T1000 (cell line): ENCODE measurements at regions not wholly inside any gene's neighbourhood (a gene's known extent, or its start where the extent isn't known, plus 50 kb on each side); places are given as distances from the start of the nearest gene placed in this dataset.
"Not testable (repeated sequence)": the region's sequence is repeated elsewhere in the genome, so short reads cannot be mapped to it uniquely, and the experiment has no call there.

Experiments used
- DNase-seq: peaks from one replicate; lab custom pipeline; 2025; ENCODE audit warnings: mixed read lengths; lab: John Stamatoyannopoulos, UW

DNA sequence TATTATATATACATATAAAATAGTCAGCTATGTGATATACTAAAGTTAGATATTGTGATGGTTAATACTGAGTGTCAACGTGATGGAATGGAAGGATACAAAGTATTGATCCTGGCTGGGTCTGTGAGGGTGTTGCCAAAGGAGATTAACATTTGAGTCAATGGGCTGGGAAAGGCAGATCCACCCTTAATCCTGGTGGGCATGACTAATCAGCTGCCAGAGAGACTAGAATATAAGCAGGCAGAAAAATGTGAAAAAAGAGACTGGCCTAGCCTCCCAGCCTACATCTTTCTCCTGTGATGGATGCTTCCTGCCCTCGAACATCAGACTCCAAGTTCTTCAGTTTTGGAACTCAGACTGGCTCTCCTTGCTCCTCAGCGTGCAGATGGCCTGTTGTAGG, 321.6 kb upstream of the NT5E start:
- DNase-seq = not testable (repeated sequence)

DNA sequence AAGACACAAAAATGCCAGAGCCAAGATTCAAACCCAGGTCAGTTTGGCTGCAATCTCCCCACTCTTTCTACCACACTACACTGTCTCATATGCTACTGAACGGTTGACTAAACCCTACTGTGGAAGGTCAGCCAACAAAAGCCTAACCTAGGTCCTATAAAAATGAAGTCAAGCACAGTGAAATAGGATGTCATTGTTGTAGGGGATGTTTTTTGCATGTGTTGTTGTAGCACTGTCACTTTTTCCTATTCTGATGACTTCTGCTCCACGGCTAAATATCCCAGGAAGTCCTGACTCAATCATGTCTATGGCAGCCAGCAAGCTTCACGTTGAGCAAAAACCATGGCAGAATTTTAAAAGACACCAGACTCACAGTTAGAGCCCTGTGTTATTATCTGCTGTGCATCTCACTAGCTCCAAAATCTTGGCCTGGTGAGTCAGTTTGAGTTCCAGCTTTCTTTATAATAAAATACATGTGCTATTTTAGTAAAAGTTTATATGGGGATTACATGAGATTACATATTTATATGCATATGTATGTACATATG, 322.1 kb upstream of the NT5E start:
- no peak for DNase-seq

DNA sequence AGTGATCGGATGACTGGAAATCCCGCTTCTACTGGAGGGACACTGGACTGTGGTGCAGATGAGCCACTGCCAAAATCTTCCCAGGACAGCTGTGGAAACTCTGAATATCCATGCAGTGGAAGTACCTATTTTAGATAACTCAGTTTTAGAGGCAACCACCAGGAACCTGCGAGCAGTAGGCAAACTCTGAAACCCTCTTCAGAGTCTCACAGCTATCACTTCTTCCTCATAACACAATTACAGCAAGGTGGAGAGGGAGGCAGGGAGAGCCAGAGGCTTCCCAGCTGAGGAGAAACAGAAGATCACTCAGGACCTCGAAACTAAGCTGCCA, 322.8 kb upstream of the NT5E start:
- DNase-seq = no peak

DNA sequence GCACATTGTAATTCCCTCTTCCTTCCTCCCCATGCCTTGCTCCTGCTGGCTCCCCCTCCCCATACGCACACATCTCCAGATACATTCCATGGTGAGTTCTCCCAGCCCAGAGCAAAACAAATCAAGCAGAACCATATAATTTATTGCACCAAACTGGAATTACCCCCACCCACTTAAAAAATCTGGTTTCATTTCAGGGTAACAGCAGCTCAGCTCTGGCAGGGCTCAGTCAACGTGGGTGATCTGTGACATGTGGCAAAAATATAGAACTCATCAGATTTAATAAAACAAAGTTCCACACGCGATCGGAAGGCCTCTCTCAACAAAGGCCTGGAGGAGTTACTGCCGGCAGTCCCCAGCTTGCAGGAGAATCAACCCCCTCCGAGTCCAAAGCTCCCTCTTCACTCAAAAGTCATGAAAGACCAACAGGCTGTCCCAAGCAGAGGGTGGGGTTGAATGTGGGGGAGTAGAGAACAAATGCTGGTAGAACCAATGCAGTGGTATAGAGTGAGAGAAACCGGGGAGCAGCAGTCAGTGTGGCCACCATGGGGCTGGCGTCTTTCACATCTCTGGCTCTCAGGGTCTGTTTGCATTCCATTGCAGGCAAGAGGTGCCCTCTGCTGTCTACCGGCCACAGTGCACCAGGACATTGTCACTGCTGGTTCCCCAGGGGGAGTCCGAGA, 323.3 kb upstream of the NT5E start:
- DNase-seq = peak; percentile 27

DNA sequence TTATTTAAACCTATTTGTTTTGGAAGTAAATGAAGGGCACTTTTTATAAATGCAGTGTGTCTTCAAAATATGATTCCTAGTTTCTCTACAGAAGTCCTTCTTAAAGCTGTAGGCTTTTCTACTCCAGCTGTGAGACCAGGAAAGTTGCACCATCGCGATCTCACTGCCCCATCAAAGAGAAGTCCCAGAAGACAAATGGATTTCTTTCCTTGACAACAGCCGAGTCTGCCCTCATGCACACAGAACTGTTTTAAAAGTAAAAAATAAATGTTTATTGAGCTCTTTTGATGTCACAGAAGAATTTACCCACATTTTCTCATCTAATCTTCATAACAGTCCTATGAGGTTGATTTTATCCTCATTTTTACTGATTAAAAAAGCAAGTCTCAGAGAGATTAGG, 324.4 kb upstream of the NT5E start:
- no peak for DNase-seq

DNA sequence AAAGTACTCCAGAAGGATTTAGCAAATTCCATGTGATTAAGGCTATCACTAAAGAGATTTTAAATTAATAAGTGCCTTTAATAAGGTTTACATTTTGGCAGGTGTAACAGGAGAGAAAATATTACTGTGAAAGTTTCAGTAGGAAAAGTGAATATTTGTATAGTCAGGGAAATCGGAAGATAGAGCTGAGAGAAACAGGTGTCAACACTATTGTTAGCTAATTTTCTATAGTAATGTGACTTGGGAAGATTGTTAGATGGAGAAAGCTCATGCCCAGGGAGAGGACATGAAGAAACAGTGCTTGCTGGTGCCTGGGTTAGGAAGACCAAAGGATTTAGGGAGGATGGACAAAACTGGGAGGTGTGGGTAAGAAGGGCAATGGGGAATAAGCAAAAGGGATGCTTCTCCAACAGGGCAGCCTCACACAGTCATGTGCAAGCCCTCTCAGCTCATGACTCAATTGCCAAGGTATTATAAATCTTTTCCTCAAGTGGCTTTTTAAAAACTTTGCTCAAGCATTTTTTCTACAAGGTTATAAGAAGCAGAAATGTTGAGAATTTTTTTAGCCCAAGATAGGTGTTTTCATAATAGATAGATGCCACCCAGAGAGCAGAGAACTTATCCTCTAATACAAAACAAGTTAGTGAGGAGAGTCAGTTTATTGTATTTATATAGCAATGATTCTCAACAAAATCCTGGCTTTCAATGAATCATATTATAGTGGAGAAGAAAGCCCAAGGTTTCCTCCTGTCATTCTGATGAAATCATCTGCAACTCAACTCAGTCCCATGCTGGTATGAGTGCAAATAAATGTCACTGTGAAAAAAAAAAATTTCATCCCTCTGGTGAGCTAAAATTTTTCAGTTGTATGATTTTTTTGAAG, 325.2 kb upstream of the NT5E start:
- no peak for DNase-seq

DNA sequence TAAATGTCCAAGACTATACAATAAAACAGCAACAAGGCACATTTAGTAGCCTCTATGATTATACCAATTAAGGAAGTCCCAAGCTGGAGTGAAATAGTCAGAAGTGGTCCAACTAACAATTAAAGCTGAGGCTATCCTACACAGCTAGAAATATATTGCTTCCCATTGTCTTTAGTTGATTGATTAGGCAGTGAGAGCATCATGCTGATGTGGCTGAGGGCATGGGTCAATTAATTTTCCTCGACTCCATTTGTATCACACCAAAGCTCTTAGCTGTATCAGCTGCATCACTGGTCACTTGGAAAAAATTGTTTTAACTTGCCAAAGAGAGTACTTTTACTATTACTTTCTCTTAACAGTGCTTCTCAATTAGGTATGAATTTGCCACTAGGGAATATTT, 328.7 kb upstream of the NT5E start:
- DNase-seq = no peak

DNA sequence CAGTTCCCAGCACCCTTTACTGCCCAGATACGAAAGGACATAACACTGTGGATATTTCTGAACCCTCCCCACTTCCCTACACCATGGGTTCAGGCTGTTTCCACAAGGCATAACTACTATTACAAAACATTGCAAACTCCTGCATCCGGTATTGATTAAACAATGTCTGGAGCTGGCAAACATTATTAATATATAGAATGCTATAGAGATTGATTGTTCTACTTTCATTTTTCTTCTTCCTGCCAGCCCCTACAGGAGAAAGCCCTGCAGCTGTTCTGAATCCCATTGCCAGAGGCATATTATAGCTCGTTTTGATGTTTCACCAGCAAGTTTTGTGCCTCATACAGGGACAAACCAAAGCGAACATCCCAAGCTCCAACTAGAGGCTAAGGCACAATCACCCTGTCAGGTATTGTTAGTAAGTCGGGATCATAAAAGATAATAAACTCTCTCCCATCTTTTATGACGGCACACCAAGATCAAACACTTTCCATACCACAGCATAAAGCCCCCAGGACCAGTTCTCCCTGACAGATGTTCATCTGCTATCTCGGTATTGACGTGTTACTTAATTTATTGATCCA, 331.1 kb upstream of the NT5E start:
- DNase-seq = no peak

DNA sequence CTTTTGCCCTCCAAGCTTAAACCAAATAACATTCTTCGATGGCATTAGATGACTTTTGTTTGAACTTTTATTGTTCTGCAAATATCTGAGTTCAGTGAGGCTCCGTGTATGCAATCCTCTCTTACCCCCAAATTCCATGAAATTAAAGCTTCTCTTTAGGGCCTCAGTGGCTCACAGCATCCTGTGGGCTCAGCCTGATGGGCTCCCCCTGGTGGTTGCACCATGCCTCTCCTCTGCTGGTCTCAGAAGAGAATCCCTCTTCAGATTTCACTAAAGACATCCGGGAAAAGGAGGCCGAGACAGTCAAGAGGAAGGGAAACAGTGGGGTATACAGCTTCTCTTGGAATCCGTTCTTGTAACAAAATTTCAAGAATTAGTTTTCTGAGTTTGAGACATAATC, 331.6 kb upstream of the NT5E start:
- DNase-seq = no peak

DNA sequence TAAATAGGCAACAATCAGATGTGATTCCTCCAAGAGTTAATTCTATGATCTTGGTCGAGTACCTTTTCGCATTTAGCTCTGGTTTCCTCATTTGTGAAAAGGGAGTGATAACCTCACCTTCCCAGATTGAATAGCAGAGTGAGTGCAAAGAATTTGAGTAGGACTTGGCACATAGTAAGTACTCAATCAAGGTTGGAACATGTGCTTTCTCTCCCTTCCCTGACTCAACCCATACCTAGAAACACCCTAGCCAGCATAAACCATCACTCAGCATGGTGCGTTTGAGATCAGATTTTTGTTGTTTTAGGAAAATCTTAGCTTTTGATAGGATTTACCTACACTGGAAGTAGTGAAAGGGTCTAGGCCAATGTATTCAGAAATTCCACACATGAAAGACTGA, 333.4 kb upstream of the NT5E start:
- DNase-seq = no peak

DNA sequence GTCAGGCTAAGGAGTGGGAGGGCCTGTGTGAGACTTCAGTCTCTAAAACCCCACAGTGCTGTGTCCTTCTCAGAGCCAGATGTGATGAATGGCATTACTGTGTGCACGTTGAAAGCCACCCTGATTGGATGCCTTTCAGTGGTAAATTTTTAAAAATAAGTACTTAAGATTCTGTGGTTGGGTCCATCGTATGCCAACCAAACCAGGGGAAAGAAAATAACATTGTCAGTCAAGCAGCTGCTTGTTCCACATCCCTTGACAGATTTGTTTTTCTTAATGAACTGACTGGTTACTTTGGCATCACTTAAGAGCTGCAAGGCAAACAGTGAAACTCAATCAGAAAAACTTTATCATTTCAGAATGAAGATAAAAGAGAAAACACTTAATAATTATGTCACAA, 334.0 kb upstream of the NT5E start:
- DNase-seq = no peak

DNA sequence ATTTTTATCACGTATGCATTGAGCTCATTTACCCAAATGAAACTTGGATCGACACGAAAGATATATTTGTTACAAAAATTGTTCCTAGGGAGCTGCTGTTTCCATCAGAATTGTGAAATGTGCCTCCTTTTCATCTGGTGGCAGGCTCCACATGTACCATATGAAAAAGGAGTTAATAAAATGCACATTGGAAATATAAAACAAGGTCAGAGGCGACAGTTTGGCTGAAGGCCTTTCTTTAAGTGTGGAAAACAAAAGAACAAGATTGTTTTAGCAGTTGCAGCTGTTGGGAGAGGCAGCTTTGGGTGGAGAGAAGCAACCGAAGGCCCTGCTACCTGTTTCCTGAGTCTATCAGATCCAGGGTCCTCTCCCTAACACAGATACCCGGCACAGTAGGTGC, 334.5 kb upstream of the NT5E start:
- DNase-seq = no peak

DNA sequence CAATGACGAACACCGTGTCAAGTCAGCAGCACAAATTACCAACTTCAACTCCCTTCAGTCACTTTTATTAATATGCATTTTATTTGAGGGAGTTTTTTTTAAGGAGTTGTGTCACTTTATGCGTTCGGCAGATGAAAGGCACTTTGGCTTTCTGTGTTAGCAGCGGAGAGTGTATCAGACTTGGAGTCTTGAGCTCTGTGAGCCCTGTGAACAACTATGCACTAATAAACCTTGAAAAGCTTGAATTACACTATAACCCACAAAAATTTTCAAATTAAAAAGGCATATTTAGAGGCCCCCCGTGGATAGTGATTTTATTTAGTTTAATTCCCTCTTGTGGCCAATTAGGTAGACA, 335.3 kb upstream of the NT5E start:
- DNase-seq = no peak

DNA sequence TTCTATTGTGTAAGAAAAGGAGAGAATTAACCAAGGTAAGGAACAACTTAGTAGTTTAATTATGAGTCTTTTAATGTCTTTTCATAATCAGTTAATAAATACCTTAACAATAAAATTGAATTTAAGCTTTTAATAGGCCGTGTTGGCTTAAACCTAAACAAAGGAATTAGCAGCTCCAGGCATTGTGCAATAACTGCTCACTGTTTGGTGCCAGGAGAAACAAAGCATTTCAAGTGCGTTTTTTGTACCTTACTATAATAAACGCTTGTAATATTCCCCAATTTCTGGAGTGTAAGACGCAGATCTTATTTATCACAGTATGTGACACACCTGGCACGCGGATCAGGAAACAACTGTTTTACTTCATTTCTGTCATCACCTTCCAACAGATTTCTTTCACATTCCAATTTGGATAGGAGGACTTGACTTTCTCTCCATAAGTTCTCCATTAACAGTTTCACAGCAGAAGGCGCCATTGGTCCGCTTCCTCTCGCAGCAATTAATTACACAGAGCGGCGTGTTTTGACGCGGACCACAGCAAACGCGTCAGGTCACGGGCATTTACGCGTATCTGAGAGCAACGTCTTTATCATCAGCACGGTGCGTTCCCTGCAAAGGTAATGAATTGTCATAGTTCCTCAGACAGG, 335.8 kb upstream of the NT5E start:
- no peak for DNase-seq

DNA sequence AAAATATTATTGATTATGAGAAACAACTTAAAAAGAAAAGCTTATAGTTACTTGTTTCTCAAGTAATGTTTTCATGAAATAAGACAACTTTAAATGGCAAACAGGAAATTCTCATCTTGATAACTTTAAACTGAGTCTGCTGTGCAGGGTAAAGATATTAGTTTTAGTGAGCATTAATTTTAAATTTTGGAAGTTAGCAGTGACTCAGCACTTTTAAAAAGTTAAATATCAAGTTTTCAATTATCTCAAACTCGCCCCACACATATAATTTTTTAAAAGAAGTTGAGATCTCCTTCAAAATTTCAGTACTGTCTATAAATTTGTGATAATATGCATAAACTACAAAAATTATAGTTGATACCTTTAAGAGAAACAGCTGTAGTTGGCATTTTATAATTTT, 337.3 kb upstream of the NT5E start:
- DNase-seq = no peak

DNA sequence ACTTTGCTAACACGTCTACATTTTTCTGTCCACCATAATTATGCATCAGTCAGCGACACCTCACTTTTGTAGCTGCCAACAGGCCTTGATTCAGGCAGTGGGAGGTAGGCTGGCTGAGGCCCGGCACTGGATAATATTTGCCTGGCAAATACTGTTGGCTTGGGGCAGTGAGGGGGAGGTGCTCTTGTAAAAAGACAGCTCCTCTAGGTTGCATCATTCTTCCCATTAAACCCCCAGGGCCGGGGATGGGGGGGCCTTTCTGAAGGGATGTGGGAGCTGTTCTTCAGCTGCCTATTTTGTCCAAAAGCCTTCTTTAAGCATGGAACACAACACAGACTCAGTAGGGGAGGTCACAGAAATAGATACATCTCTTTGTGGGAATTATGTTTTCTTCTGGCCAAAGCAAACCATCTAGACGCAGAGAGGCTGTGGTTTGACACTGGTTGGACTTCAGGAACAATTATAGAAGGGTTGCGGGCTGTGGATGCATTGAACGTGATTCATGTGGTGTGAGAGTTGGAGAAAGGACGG, 338.3 kb upstream of the NT5E start:
- no peak for DNase-seq

DNA sequence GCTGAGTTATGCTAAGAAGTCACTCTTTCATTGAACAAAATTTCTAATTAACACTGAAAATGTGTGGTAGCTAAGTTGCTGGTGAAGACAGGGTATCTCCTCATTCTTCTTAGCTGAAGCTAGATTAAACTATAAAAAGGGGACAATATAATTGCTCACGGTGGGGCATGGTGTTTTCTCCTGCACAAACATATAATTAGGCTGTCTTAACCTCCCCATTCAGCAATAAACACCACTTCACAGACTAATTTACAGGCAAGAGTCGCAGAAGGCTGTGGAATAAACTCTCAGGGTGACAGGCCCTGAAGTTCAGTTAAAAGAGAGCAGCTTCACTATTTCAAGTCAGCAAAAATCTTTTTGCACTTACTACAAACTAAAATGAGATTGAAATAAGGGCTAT, 338.9 kb upstream of the NT5E start:
- DNase-seq = no peak

DNA sequence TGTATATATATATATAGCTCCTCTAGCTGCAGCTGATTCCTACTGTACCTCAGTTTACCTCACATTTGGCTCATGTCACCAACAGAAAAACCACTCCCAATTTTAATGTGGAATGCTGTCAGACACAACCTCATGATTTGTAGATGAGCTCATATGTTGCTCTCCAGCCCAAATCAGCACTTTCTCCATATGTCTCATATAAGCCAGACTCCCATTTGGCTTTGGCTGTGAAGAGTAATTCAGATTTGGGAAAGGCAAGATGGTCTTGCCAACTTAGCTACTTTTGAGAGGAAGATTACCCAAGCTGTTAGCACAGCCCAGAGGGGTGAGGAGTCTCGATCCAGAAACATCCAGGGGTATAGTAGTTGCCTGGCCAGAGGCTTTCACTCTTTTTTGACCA, 342.2 kb upstream of the NT5E start:
- no peak for DNase-seq

DNA sequence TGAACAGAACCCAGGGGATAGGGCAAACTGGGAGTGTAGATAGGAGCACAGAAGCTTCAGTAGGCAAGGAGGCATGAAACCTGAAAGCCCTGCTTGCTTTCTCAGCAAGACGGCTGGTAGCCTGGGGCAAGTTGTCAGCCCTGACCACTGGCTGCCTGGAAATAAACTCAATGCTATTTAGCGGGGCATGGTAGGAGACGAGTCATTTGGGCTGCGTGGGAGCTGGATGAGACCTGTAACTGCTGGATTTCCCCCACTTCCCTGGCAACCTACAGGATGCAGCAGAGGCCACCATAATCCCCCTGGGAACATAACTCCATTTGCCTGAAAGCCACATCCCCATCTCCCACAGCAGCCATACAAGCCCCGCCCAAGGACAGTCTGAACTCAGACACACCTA, 332.6 kb upstream of the TBX18 start:
- peak; percentile 32 for DNase-seq

DNA sequence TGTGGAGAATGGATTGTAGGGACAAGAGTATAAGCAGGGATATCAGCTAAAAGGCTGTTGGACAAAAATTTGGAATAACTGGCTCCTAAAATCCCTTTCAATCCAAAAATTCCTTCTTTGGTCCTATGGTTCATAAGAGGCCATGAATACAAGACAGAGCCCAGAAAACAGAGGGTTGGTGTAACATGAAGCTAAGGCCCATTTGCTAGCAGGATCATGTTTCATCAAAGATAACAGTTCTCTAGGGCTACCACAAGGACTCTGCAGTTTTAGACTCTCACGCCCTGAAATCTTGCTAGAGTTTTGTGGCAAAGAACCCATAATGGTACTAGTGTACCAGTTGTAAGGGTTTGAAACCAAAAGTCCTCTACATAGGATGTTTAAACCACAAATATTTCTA, 327.8 kb upstream of the TBX18 start:
- DNase-seq = no peak

DNA sequence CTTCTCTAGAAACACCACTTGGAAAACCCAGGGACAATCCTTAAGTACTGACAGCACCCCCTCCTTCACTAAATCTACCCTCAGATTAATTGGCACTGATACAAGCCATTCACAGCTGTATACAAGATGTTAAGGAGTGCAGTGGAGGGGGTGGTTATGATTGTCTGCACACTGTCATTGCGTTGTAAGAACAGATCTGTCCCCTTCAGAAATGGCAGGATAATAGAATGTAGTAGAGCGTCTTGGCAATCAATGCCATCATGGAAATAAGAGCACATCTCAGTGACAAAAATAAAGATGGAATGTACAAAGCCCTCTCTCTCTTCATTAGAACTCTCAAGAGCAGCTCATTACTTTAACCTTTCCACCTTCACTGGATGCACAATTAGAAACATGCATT, 324.9 kb upstream of the TBX18 start:
- DNase-seq = no peak

DNA sequence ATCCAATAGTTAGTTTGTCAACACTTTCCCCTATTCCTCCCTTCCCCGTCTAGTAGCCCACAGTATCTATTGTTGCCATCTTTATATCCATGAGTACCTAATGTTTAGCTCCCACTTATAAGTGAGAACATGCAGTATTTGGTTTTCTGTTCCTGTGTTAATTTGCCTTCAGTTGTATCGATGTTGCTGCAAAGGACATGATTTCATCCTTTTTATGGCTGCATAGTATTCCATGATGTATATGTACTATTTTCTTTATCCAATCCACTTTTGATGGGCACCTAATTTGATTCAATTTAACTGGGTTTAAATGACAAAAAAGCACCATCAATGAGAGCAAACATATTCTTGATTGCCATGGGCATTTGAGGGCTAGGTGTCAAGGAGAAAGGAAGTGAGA, 321.5 kb upstream of the TBX18 start:
- no peak for DNase-seq

DNA sequence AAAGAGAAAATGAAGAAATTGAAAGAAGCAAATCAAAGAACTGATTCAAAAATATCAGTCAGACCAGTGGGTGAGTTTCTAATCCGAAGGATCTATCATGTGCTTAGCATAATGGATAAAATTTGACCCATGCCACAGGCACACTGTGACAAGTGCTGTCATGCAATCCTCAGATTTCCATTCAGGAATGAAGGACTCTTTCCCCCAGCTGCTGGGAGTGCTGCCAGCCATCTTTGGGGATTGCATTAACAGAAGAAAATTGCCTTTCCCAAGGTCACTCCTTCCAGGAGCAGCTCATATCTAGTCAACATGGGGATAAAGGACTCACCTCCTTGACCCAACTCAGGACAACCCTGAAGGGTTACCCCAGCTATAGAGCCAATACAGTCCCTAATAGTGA, 316.7 kb upstream of the TBX18 start:
- DNase-seq = no peak
